ENCODE measurements at regions not wholly inside any gene's neighbourhood (a gene's known extent, or its start where the extent isn't known, plus 50 kb on each side); places are given as distances from the start of the nearest gene placed in this dataset.

DNA sequence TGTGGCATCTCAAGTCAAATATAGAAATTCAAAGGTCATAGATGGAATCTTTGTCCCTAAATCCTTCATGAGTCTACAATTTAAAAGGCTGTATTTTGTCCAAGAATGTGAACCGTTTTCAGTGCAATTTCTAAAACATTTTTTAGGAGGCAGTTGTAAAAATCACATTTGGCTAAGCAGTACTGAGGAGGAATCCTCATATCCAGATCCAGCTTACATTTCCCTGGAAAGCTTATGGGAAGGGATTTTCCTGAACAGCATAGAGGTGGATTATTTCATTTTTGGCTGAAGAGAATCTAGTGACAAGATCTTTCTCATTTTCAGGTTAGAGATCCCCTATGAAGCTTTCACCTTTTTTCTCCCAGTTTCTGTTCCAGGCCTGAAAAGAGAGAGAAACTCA, 178.4 kb downstream of the POLR2M start:
- Histone ChIP-seq H3K36me3 (replicated peaks in 1 of 2; ENCODE audit: control insufficient read depth in 1 of 2, insufficient read depth in 2 of 2, low read length in 2 of 2) (no peaks in the 10 kb centered on the region), H2AFZ (ENCODE audit: insufficient read depth, low read depth, low read length, poor library complexity, severe bottlenecking) (no peak overlapping the region), H3K4me2 (replicated peaks; ENCODE audit: extremely low read depth, low read length, poor library complexity, severe bottlenecking) (no peak overlapping the region), H3K4me1 (ENCODE audit: control insufficient read depth in 1 of 2, insufficient read depth in 2 of 2, low read length in 2 of 2) (no peaks in the 10 kb centered on the region), H3K9ac (ENCODE audit: insufficient read depth, low read length, poor library complexity, severe bottlenecking) (no peak overlapping the region), H3K4me3 (replicated peaks in 1 of 3; ENCODE audit: low read depth in 2 of 3, low read length in 3 of 3) (no peak overlapping the region), H3K9me3 (replicated peaks in 1 of 2; ENCODE audit: control insufficient read depth in 1 of 2, insufficient read depth in 1 of 2, low read length in 2 of 2) (no peaks in the 10 kb centered on the region), H3K27ac (ENCODE audit: low read depth in 1 of 2, low read length in 2 of 2) (no peak overlapping the region), H3K27me3 (ENCODE audit: control insufficient read depth in 2 of 2, insufficient read depth in 2 of 2, low read length in 2 of 2) (peaks cover 0 to 4% of the 10 kb centered on the region in 2 donors), H3K79me2 (ENCODE audit: insufficient read depth, low read length) (no peaks in the 10 kb centered on the region), H4K20me1 (ENCODE audit: insufficient read depth, low read length) (no peaks in the 10 kb centered on the region)
- no peak overlapping the region for H3K27ac Mint-ChIP-seq
- peaks cover 0 to 5% (median 0%) of the 10 kb centered on the region in 7 donors for H3K9me3 Mint-ChIP-seq
- no peaks in the 10 kb centered on the region for H3K36me3 Mint-ChIP-seq
- no CpG with 5 or more reads among the region's 1 CpG for WGBS (ENCODE audit: insufficient coverage)
- TF ChIP-seq, protein P1, sequence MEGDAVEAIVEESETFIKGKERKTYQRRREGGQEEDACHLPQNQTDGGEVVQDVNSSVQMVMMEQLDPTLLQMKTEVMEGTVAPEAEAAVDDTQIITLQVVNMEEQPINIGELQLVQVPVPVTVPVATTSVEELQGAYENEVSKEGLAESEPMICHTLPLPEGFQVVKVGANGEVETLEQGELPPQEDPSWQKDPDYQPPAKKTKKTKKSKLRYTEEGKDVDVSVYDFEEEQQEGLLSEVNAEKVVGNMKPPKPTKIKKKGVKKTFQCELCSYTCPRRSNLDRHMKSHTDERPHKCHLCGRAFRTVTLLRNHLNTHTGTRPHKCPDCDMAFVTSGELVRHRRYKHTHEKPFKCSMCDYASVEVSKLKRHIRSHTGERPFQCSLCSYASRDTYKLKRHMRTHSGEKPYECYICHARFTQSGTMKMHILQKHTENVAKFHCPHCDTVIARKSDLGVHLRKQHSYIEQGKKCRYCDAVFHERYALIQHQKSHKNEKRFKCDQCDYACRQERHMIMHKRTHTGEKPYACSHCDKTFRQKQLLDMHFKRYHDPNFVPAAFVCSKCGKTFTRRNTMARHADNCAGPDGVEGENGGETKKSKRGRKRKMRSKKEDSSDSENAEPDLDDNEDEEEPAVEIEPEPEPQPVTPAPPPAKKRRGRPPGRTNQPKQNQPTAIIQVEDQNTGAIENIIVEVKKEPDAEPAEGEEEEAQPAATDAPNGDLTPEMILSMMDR (IDR thresholded peaks at IDR 0.05), result no peak
- H3K27me3 Mint-ChIP-seq (ENCODE audit: low read depth in 3 of 3), result peaks cover 4 to 8% (median 7%) of the 10 kb centered on the region in 3 donors
- no peak overlapping the region for H3K4me3 Mint-ChIP-seq
- intact Hi-C loops (cut with micrococcal nuclease), result no loop called here
- no peaks in the 10 kb centered on the region for H3K4me1 Mint-ChIP-seq
- no peak for DNase-seq

DNA sequence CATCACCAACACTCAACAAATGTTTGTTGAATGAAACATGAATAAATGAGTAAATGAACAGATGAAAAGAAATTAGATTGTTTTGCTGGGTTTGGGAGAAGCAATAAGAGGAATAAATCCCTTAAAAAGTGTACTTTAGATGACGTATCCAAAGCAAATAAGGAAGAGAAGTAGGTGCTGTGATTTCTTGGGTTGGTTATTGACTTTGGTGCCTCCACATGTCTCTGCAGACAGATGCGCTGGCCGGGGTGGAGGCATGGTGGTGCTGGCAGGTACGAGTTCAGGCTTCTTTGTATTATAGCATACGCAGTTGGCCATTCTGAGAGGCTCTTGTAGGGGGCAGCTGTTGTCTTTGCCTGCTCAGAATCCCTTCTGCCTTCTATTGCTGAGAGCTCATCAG, 178.9 kb downstream of the POLR2M start:
- H4K20me1 ChIP-seq (ENCODE audit: insufficient read depth, low read length), result no peaks in the 10 kb centered on the region
- H3K36me3 ChIP-seq (replicated peaks in 1 of 2; ENCODE audit: control insufficient read depth in 1 of 2, insufficient read depth in 2 of 2, low read length in 2 of 2), result no peaks in the 10 kb centered on the region
- H3K9me3 ChIP-seq (replicated peaks in 1 of 2; ENCODE audit: control insufficient read depth in 1 of 2, insufficient read depth in 1 of 2, low read length in 2 of 2), result no peaks in the 10 kb centered on the region
- 94% methylated on average over 5 of the region's 5 CpGs for WGBS (ENCODE audit: insufficient coverage)
- H3K4me3 ChIP-seq (replicated peaks in 1 of 3; ENCODE audit: low read depth in 2 of 3, low read length in 3 of 3), result no peak overlapping the region
- no peaks in the 10 kb centered on the region for H3K4me1 Mint-ChIP-seq
- H3K4me3 Mint-ChIP-seq, result no peak overlapping the region
- intact Hi-C loops (cut with micrococcal nuclease), result no loop called here
- no peaks in the 10 kb centered on the region for H3K4me1 ChIP-seq (ENCODE audit: control insufficient read depth in 1 of 2, insufficient read depth in 2 of 2, low read length in 2 of 2)
- H3K27me3 Mint-ChIP-seq (ENCODE audit: low read depth in 3 of 3), result peaks cover 3 to 10% (median 6%) of the 10 kb centered on the region in 3 donors
- no peak for DNase-seq
- peaks cover 0 to 5% (median under 1%) of the 10 kb centered on the region in 7 donors for H3K9me3 Mint-ChIP-seq
- H3K79me2 ChIP-seq (ENCODE audit: insufficient read depth, low read length), result no peaks in the 10 kb centered on the region
- TF ChIP-seq, protein P1 (IDR thresholded peaks at IDR 0.05), result no peak
- no peaks in the 10 kb centered on the region for H3K36me3 Mint-ChIP-seq
- H2AFZ ChIP-seq (ENCODE audit: insufficient read depth, low read depth, low read length, poor library complexity, severe bottlenecking), result no peak overlapping the region
- no peak overlapping the region for H3K9ac ChIP-seq (ENCODE audit: insufficient read depth, low read length, poor library complexity, severe bottlenecking)
- H3K27ac Mint-ChIP-seq, result no peak overlapping the region
- no peak overlapping the region for H3K4me2 ChIP-seq (replicated peaks; ENCODE audit: extremely low read depth, low read length, poor library complexity, severe bottlenecking)
- no peak overlapping the region for H3K27ac ChIP-seq (ENCODE audit: low read depth in 1 of 2, low read length in 2 of 2)
- H3K27me3 ChIP-seq (ENCODE audit: control insufficient read depth in 2 of 2, insufficient read depth in 2 of 2, low read length in 2 of 2), result peaks cover 0 to 4% of the 10 kb centered on the region in 2 donors
